ENCODE measurements at regions not wholly inside any gene's neighbourhood (a gene's known extent, or its start where the extent isn't known, plus 50 kb on each side); places are given as distances from the start of the nearest gene placed in this dataset.

GRCh38 chr6:163646133-163646532 is 231.6 kb downstream of the QKI start:
- H3K4me1 ChIP-seq (ENCODE audit: insufficient read depth, low read length, poor library complexity, severe bottlenecking) = no peaks in the 10 kb centered on the region
- H2AFZ ChIP-seq (ENCODE audit: low read length) = no peak overlapping the region
- no peaks in the 10 kb centered on the region for H3K27me3 ChIP-seq (ENCODE audit: insufficient read depth, low read length, poor library complexity, severe bottlenecking)
- no peaks in the 10 kb centered on the region for H3K9me2 ChIP-seq (replicated peaks; ENCODE audit: low read depth, low read length)
- H3K4me2 ChIP-seq (ENCODE audit: low read depth, low read length, poor library complexity, severe bottlenecking) = no peak overlapping the region
- TF ChIP-seq EZH2phosphoT487 (IDR thresholded peaks at IDR 0.05; ENCODE audit: borderline replicate concordance) = no peak
- TF ChIP-seq CTCF (conservative IDR thresholded peaks at IDR 0.05; ENCODE audit: low read length) = no peak
- no peaks in the 10 kb centered on the region for H3K36me3 ChIP-seq (ENCODE audit: insufficient read depth, low read length)
- no peaks in the 10 kb centered on the region for H3F3A ChIP-seq (ENCODE audit: low read depth)
- H3K9ac ChIP-seq (ENCODE audit: low read depth, low read length, poor library complexity, severe bottlenecking) = no peak overlapping the region
- H3K79me2 ChIP-seq (ENCODE audit: insufficient read depth, low read length) = no peaks in the 10 kb centered on the region
- H4K20me1 ChIP-seq (ENCODE audit: insufficient read depth, low read length, poor library complexity, severe bottlenecking) = no peaks in the 10 kb centered on the region
- H3K4me3 ChIP-seq (ENCODE audit: low read length, poor library complexity, severe bottlenecking) = no peak overlapping the region
- H3K9me3 ChIP-seq (ENCODE audit: insufficient read depth, low read depth, low read length) = peaks cover 13% of the 10 kb centered on the region; the same call in 1 of the 2 replicates

- H3K4me1 ChIP-seq (ENCODE audit: insufficient read depth, low read length, poor library complexity, severe bottlenecking) = no peaks in the 10 kb centered on the region
- H3F3A ChIP-seq (ENCODE audit: low read depth) = no peaks in the 10 kb centered on the region
- no peaks in the 10 kb centered on the region for H4K20me1 ChIP-seq (ENCODE audit: insufficient read depth, low read length, poor library complexity, severe bottlenecking)
- no peak overlapping the region for H3K4me3 ChIP-seq (ENCODE audit: low read length, poor library complexity, severe bottlenecking)
- no peak overlapping the region for H2AFZ ChIP-seq (ENCODE audit: low read length)
- H3K36me3 ChIP-seq (ENCODE audit: insufficient read depth, low read length) = no peaks in the 10 kb centered on the region
- TF ChIP-seq CTCF (conservative IDR thresholded peaks at IDR 0.05; ENCODE audit: low read length) (no peak), EZH2phosphoT487 (IDR thresholded peaks at IDR 0.05; ENCODE audit: borderline replicate concordance) (no peak)
- no peaks in the 10 kb centered on the region for H3K79me2 ChIP-seq (ENCODE audit: insufficient read depth, low read length)
- H3K9ac ChIP-seq (ENCODE audit: low read depth, low read length, poor library complexity, severe bottlenecking) = no peak overlapping the region
- H3K4me2 ChIP-seq (ENCODE audit: low read depth, low read length, poor library complexity, severe bottlenecking) = no peak overlapping the region
- peaks cover 13% of the 10 kb centered on the region; the same call in 1 of the 2 replicates for H3K9me3 ChIP-seq (ENCODE audit: insufficient read depth, low read depth, low read length)
- no peaks in the 10 kb centered on the region for H3K27me3 ChIP-seq (ENCODE audit: insufficient read depth, low read length, poor library complexity, severe bottlenecking)
- H3K9me2 ChIP-seq (replicated peaks; ENCODE audit: low read depth, low read length) = no peaks in the 10 kb centered on the region
Observed at GRCh38 chr6:163645560-163645959, 231.0 kb downstream of the QKI start.

GRCh38 chr6:163643866-163644265 is 229.3 kb downstream of the QKI start:
- Histone ChIP-seq H3K4me1 (ENCODE audit: insufficient read depth, low read length, poor library complexity, severe bottlenecking) (no peaks in the 10 kb centered on the region), H3K36me3 (ENCODE audit: insufficient read depth, low read length) (no peaks in the 10 kb centered on the region), H3K79me2 (ENCODE audit: insufficient read depth, low read length) (no peaks in the 10 kb centered on the region), H3F3A (ENCODE audit: low read depth) (no peaks in the 10 kb centered on the region), H2AFZ (ENCODE audit: low read length) (no peak overlapping the region), H3K9me3 (ENCODE audit: insufficient read depth, low read depth, low read length) (peaks cover 10% of the 10 kb centered on the region; the same call in 1 of the 2 replicates), H3K4me2 (ENCODE audit: low read depth, low read length, poor library complexity, severe bottlenecking) (no peak overlapping the region), H3K4me3 (ENCODE audit: low read length, poor library complexity, severe bottlenecking) (no peak overlapping the region), H3K27me3 (ENCODE audit: insufficient read depth, low read length, poor library complexity, severe bottlenecking) (no peaks in the 10 kb centered on the region), H4K20me1 (ENCODE audit: insufficient read depth, low read length, poor library complexity, severe bottlenecking) (no peaks in the 10 kb centered on the region), H3K9ac (ENCODE audit: low read depth, low read length, poor library complexity, severe bottlenecking) (no peak overlapping the region), H3K9me2 (replicated peaks; ENCODE audit: low read depth, low read length) (no peaks in the 10 kb centered on the region)
- TF ChIP-seq CTCF (conservative IDR thresholded peaks at IDR 0.05; ENCODE audit: low read length) (no peak), EZH2phosphoT487 (IDR thresholded peaks at IDR 0.05; ENCODE audit: borderline replicate concordance) (no peak)
